HG03442 (cell line): ENCODE measurements at regions not wholly inside any gene's neighbourhood (a gene's known extent, or its start where the extent isn't known, plus 50 kb on each side); places are given as distances from the start of the nearest gene placed in this dataset.

Experiments used
- ATAC-seq: cut with Tn5 transposase; IDR thresholded peaks from one replicate; pipeline ENCODE4 v1.9.1; 2021; ENCODE audit warnings: mild to moderate bottlenecking, moderate library complexity; ENCODE audit not compliant: unreplicated experiment

- ATAC-seq: no peak
These were observed 232.0 kb downstream of the SNCA start for GRCh38 chr4:89604951-89605350.

- ATAC-seq: no peak
These were observed 237.9 kb downstream of the SNCA start for GRCh38 chr4:89599026-89599425.

- no peak for ATAC-seq
These were observed 238.4 kb downstream of the SNCA start for GRCh38 chr4:89598602-89599001.

- ATAC-seq: no peak
These were observed 241.7 kb downstream of the SNCA start for GRCh38 chr4:89595125-89595789.

GRCh38 chr4:89590128-89590527 is 246.8 kb downstream of the SNCA start:
- no peak for ATAC-seq

- no peak for ATAC-seq
These were observed 248.5 kb downstream of the SNCA start for GRCh38 chr4:89588421-89588820.

- no peak for ATAC-seq
These were observed 249.6 kb downstream of the SNCA start for GRCh38 chr4:89587364-89587763.

- no peak for ATAC-seq
These were observed 250.1 kb downstream of the SNCA start for GRCh38 chr4:89586864-89587263.

- no peak for ATAC-seq
These were observed 250.6 kb downstream of the SNCA start for GRCh38 chr4:89586318-89586717.

- no peak for ATAC-seq
These were observed 254.0 kb downstream of the SNCA start for GRCh38 chr4:89582756-89583505.

GRCh38 chr4:89579771-89580170 is 257.2 kb downstream of the SNCA start:
- no peak for ATAC-seq

GRCh38 chr4:89576246-89576645 is 260.7 kb downstream of the SNCA start:
- ATAC-seq: no peak

- ATAC-seq: no peak
These were observed 261.1 kb downstream of the SNCA start for GRCh38 chr4:89575840-89576239.

- ATAC-seq: no peak
These were observed 262.8 kb downstream of the SNCA start for GRCh38 chr4:89574176-89574575.

- no peak for ATAC-seq
These were observed 263.3 kb downstream of the SNCA start for GRCh38 chr4:89573656-89574055.

- no peak for ATAC-seq
These were observed 264.6 kb downstream of the SNCA start for GRCh38 chr4:89572224-89572858.

GRCh38 chr4:89570931-89571330 is 263.3 kb upstream of the GPRIN3 start:
- no peak for ATAC-seq

- no peak for ATAC-seq
These were observed 260.3 kb upstream of the GPRIN3 start for GRCh38 chr4:89567936-89568335.

- ATAC-seq: peak; percentile 64
These were observed 255.8 kb upstream of the GPRIN3 start for GRCh38 chr4:89563431-89563830.

- ATAC-seq: no peak
These were observed 255.1 kb upstream of the GPRIN3 start for GRCh38 chr4:89562746-89563145.

GRCh38 chr4:89561048-89561447 is 253.4 kb upstream of the GPRIN3 start:
- ATAC-seq: no peak

GRCh38 chr4:89558147-89558546 is 250.5 kb upstream of the GPRIN3 start:
- ATAC-seq: no peak
